Central memory CD8-positive, alpha-beta T cell (primary cell): ENCODE measurements at regions not wholly inside any gene's neighbourhood (a gene's known extent, or its start where the extent isn't known, plus 50 kb on each side); places are given as distances from the start of the nearest gene placed in this dataset.
"Not testable (repeated sequence)": the region's sequence is repeated elsewhere in the genome, so short reads cannot be mapped to it uniquely, and the experiment has no call there.

Experiments
- ATAC-seq: fragments of 150-1000 bp; cut with Tn5 transposase; replicated peaks from 2 replicates; pipeline ENCODE4 v1.10.0; 2022; ENCODE audit warnings: mild to moderate bottlenecking, moderate FRiP score, moderate number of reproducible peaks; ENCODE audit not compliant: poor library complexity, severe bottlenecking; ENCODE audit errors: extremely low read depth
- DNase-seq, 2 donors: peaks; one replicate each; pipeline ENCODE4 v3.0.0; 2021; ENCODE audit warnings: low spot score in 2 of 2
- H3K27ac Mint-ChIP-seq: one replicate; pipeline ENCODE4 v1.8.0; 2022; ENCODE audit warnings: low read depth, mild to moderate bottlenecking, moderate library complexity, mixed read lengths
- H3K27me3 Mint-ChIP-seq: one replicate; pipeline ENCODE4 v1.8.0; 2022; ENCODE audit warnings: mixed read lengths
- H3K36me3 Mint-ChIP-seq: one replicate; pipeline ENCODE4 v1.8.0; 2022; ENCODE audit warnings: mild to moderate bottlenecking, moderate library complexity, mixed read lengths; ENCODE audit not compliant: insufficient read depth
- H3K4me1 Mint-ChIP-seq: one replicate; pipeline ENCODE4 v1.8.0; 2022; ENCODE audit warnings: mixed read lengths
- H3K4me3 Mint-ChIP-seq: one replicate; pipeline ENCODE4 v1.8.0; 2022; ENCODE audit warnings: mild to moderate bottlenecking, moderate library complexity, mixed read lengths
- H3K9me3 Mint-ChIP-seq: one replicate; pipeline ENCODE4 v1.8.0; 2022; ENCODE audit warnings: mixed read lengths

GRCh38 chr2:22103617-22104016, 979.8 kb downstream of the TDRD15 start:
- ATAC-seq, H3K36me3 Mint-ChIP-seq, DNase-seq: not testable (repeated sequence)

GRCh38 chr2:22110244-22110651, 986.5 kb downstream of the TDRD15 start:
- DNase-seq (no peak), ATAC-seq (no peak)
- H3K36me3 Mint-ChIP-seq = no peaks in the 10 kb centered on the region
- H3K27ac Mint-ChIP-seq = no peak overlapping the region
- no peaks in the 10 kb centered on the region for H3K27me3 Mint-ChIP-seq
- H3K9me3 Mint-ChIP-seq = peaks cover 2% of the 10 kb centered on the region
- H3K4me1 Mint-ChIP-seq = no peaks in the 10 kb centered on the region
- H3K4me3 Mint-ChIP-seq = no peak overlapping the region

More at GRCh38 chr2:22103617-22104016, 979.8 kb downstream of the TDRD15 start:
- H3K4me3 Mint-ChIP-seq, H3K27ac Mint-ChIP-seq, H3K27me3 Mint-ChIP-seq, H3K4me1 Mint-ChIP-seq: not testable (repeated sequence)
- H3K9me3 Mint-ChIP-seq = peaks cover 25% of the 10 kb centered on the region

DNA sequence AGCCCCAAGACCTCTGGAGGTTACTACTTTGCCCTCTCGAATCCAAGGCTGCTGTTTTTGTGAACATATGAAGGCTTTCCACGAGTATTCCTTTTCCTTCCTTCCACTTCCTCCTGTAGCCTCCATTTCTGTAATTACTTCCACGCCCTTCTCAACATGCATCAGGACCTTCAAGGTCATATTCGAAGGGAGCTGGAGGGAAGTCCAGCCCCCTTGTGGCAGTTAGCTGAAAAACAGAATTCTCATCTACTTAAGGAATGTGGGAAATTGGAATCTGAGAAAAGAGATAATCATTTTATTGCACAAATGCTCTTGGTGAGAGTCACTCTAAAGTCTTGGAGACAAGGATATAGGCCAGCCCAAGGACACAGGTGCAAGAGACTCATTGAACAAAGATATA, 1000.2 kb downstream of the TDRD15 start:
- no peak overlapping the region for H3K27ac Mint-ChIP-seq
- H3K27me3 Mint-ChIP-seq = no peaks in the 10 kb centered on the region
- H3K4me1 Mint-ChIP-seq = no peaks in the 10 kb centered on the region
- no peak overlapping the region for H3K4me3 Mint-ChIP-seq
- DNase-seq = no peak
- no peaks in the 10 kb centered on the region for H3K36me3 Mint-ChIP-seq
- peaks cover 45% of the 10 kb centered on the region for H3K9me3 Mint-ChIP-seq
- ATAC-seq = no peak

- H3K27ac Mint-ChIP-seq = no peak overlapping the region
- H3K9me3 Mint-ChIP-seq = peaks cover 39% of the 10 kb centered on the region
- DNase-seq (no peak), ATAC-seq (no peak)
- no peaks in the 10 kb centered on the region for H3K27me3 Mint-ChIP-seq
- H3K36me3 Mint-ChIP-seq = no peaks in the 10 kb centered on the region
- no peaks in the 10 kb centered on the region for H3K4me1 Mint-ChIP-seq
- no peak overlapping the region for H3K4me3 Mint-ChIP-seq
Observed at GRCh38 chr2:22126106-22126505, 1002.3 kb downstream of the TDRD15 start.

- DNase-seq (no peak), ATAC-seq (no peak)
- Mint-ChIP-seq H3K27ac (no peak overlapping the region), H3K4me1 (no peaks in the 10 kb centered on the region), H3K27me3 (no peaks in the 10 kb centered on the region), H3K9me3 (peaks cover 37% of the 10 kb centered on the region), H3K4me3 (no peak overlapping the region), H3K36me3 (no peaks in the 10 kb centered on the region)
Observed at GRCh38 chr2:22126978-22127377, 1003.2 kb downstream of the TDRD15 start.

DNA sequence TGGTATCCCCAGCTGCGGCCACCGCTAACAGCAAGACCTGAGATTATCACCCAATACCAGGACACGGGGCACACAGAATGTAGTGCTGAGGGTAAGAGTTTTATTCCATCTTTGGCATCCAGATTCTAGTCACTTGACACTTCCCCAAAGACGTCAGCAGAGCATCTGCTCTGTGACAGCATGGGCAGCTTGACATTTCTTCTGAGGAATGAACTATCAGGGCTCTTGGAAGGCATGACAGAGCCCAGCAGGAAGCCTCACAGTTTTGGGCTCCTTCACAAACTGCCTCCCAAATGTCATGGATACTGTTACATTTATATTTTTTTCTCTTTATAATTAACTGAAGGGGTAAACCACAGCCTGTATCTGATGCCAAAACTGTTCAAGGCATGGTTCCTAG, 1010.7 kb downstream of the TDRD15 start:
- peaks cover 15% of the 10 kb centered on the region for H3K9me3 Mint-ChIP-seq
- H3K27ac Mint-ChIP-seq = no peak overlapping the region
- H3K36me3 Mint-ChIP-seq = no peaks in the 10 kb centered on the region
- no peaks in the 10 kb centered on the region for H3K27me3 Mint-ChIP-seq
- H3K4me3 Mint-ChIP-seq = no peak overlapping the region
- no peak for DNase-seq
- no peaks in the 10 kb centered on the region for H3K4me1 Mint-ChIP-seq
- no peak for ATAC-seq

DNA sequence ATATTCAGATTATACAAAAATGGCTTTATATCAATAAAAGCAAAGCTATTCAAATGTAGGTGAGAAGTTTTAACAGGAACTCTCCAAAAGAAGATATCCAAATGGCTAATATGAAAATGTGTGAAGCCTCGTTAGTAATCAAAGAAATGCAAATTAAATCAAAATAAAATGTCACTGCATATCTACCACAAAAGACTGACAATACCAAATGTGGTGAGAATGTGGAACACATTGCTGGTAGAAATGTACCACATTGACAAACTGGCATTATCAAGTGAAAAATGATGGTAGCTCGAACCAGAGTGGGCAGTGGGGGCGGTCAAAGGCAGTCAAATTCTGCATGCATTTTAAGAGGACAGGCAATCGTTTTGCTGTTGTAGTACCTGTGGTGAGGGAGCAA, 1012.7 kb downstream of the TDRD15 start:
- no peak for ATAC-seq
- no peak overlapping the region for H3K27ac Mint-ChIP-seq
- no peak overlapping the region for H3K4me3 Mint-ChIP-seq
- H3K27me3 Mint-ChIP-seq = no peaks in the 10 kb centered on the region
- peaks cover 27% of the 10 kb centered on the region for H3K9me3 Mint-ChIP-seq
- H3K36me3 Mint-ChIP-seq = no peaks in the 10 kb centered on the region
- H3K4me1 Mint-ChIP-seq = no peaks in the 10 kb centered on the region
- no peak for DNase-seq

- no peaks in the 10 kb centered on the region for H3K4me1 Mint-ChIP-seq
- no peak overlapping the region for H3K4me3 Mint-ChIP-seq
- H3K9me3 Mint-ChIP-seq = peaks cover 40% of the 10 kb centered on the region
- ATAC-seq = no peak
- H3K36me3 Mint-ChIP-seq = no peaks in the 10 kb centered on the region
- H3K27me3 Mint-ChIP-seq = no peaks in the 10 kb centered on the region
- H3K27ac Mint-ChIP-seq = no peak overlapping the region
- DNase-seq = no peak
Observed at GRCh38 chr2:22143840-22144239, 1020.1 kb downstream of the TDRD15 start.

DNA sequence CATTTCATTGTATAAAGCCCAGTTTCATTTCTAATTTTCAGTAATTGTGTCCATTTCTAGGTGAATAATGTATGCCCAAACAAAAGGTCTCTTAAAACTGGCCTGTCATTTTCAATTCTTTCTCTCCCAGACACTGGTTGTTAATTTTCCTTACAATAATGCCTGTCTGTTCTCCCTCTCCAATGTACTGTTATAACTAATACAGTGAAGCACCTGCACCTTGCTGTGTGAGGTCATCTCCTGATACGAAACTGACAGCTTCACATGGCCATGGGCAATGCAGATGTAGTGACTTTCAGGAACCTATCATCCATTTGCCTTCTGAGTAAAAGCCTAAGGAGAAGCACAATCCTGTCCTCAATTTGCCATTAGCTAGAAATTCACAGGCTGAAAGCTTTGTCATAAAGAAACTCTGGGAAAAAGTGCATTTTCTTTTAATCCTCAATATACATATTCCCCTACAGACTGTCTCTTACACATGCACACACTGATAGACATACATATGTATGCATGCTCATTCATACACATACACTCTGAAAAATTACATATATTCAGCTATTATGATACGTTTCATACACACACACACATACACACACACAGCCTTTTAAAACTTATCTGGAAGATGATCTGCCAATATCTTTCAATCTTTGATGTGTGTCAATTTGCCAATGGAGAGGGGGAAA, 1030.3 kb downstream of the TDRD15 start:
- H3K4me3 Mint-ChIP-seq = no peak overlapping the region
- H3K36me3 Mint-ChIP-seq = no peaks in the 10 kb centered on the region
- ATAC-seq (no peak), DNase-seq (no peak)
- no peaks in the 10 kb centered on the region for H3K4me1 Mint-ChIP-seq
- peaks cover 53% of the 10 kb centered on the region for H3K9me3 Mint-ChIP-seq
- no peak overlapping the region for H3K27ac Mint-ChIP-seq
- no peaks in the 10 kb centered on the region for H3K27me3 Mint-ChIP-seq

GRCh38 chr2:22156661-22157060, 1032.9 kb downstream of the TDRD15 start:
- not testable (repeated sequence) for H3K27ac Mint-ChIP-seq, H3K4me3 Mint-ChIP-seq, ATAC-seq, H3K36me3 Mint-ChIP-seq, H3K27me3 Mint-ChIP-seq, H3K4me1 Mint-ChIP-seq, DNase-seq
- H3K9me3 Mint-ChIP-seq = peaks cover 40% of the 10 kb centered on the region

DNA sequence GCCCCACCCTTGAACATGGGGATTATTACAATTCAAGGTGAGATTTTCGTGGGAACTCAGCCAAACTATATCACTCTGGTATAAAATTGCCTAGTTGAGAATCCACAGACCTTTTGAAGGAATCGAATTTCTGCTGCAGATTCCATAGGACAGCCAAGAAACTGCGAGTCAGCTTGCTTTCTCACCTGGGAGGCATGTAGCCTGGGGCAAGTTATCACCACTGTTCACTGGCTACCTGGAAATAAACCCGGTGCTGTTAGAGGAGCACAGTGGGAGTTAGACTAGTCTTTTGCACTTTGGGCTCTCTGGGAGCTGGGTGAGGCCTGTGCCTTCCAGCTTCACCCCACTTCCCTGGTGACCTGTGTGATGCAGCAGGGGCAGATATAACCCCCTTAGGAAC, 1043.5 kb downstream of the TDRD15 start:
- ATAC-seq (no peak), DNase-seq (no peak)
- Mint-ChIP-seq H3K4me3 (no peak overlapping the region), H3K9me3 (peaks cover 28% of the 10 kb centered on the region), H3K27me3 (no peaks in the 10 kb centered on the region), H3K4me1 (no peaks in the 10 kb centered on the region), H3K27ac (no peak overlapping the region), H3K36me3 (peaks cover 1% of the 10 kb centered on the region)

- no peaks in the 10 kb centered on the region for H3K4me1 Mint-ChIP-seq
- no peak overlapping the region for H3K27ac Mint-ChIP-seq
Observed at GRCh38 chr2:22175003-22175402, 1051.2 kb downstream of the TDRD15 start.

GRCh38 chr2:22185251-22185650, 1061.5 kb downstream of the TDRD15 start:
- Mint-ChIP-seq H3K36me3 (no peaks in the 10 kb centered on the region), H3K27me3 (no peaks in the 10 kb centered on the region), H3K9me3 (peaks cover 7% of the 10 kb centered on the region), H3K27ac (no peak overlapping the region), H3K4me1 (no peaks in the 10 kb centered on the region), H3K4me3 (no peak overlapping the region)
- ATAC-seq (no peak), DNase-seq (no peak)

More at GRCh38 chr2:22175003-22175402, 1051.2 kb downstream of the TDRD15 start:
- DNase-seq = no peak
- Mint-ChIP-seq H3K4me3 (no peak overlapping the region), H3K27me3 (no peaks in the 10 kb centered on the region), H3K9me3 (peaks cover 22% of the 10 kb centered on the region), H3K36me3 (no peaks in the 10 kb centered on the region)
- no peak for ATAC-seq
